Glomerular visceral epithelial cell (primary cell): ENCODE measurements at regions not wholly inside any gene's neighbourhood (a gene's known extent, or its start where the extent isn't known, plus 50 kb on each side); places are given as distances from the start of the nearest gene placed in this dataset.
"Not testable (repeated sequence)": the region's sequence is repeated elsewhere in the genome, so short reads cannot be mapped to it uniquely, and the experiment has no call there.

Experiments used
- DNase-seq: peaks from one replicate; pipeline ENCODE4 v3.0.0-alpha.2; 2016; ENCODE audit errors: extremely low spot score

GRCh38 chr18:76640438-76640837, 145.4 kb upstream of the ZNF516 start:
- no peak for DNase-seq

GRCh38 chr18:76634564-76634963, 139.5 kb upstream of the ZNF516 start:
- DNase-seq = no peak

GRCh38 chr18:76633588-76634269, 138.7 kb upstream of the ZNF516 start:
- no peak for DNase-seq

- no peak for DNase-seq
These were observed 132.4 kb upstream of the ZNF516 start for GRCh38 chr18:76627444-76627843.

GRCh38 chr18:76626991-76627390, 131.9 kb upstream of the ZNF516 start:
- DNase-seq = no peak

- DNase-seq = no peak
These were observed 127.6 kb upstream of the ZNF516 start for GRCh38 chr18:76622651-76623050.

- no peak for DNase-seq
These were observed 126.9 kb upstream of the ZNF516 start for GRCh38 chr18:76621782-76622495.

- DNase-seq = no peak
These were observed 126.2 kb upstream of the ZNF516 start for GRCh38 chr18:76621226-76621625.

- DNase-seq = no peak
These were observed 125.5 kb upstream of the ZNF516 start for GRCh38 chr18:76620321-76621170.

- no peak for DNase-seq
These were observed 124.7 kb upstream of the ZNF516 start for GRCh38 chr18:76619621-76620315.

- DNase-seq = no peak
These were observed 124.2 kb upstream of the ZNF516 start for GRCh38 chr18:76619261-76619620.

GRCh38 chr18:76618721-76619120, 123.7 kb upstream of the ZNF516 start:
- no peak for DNase-seq

- DNase-seq = no peak
These were observed 121.3 kb upstream of the ZNF516 start for GRCh38 chr18:76616373-76616772.

- no peak for DNase-seq
These were observed 120.2 kb upstream of the ZNF516 start for GRCh38 chr18:76615065-76615733.

GRCh38 chr18:76613755-76614120, 118.7 kb upstream of the ZNF516 start:
- DNase-seq = no peak

GRCh38 chr18:76613053-76613754, 118.2 kb upstream of the ZNF516 start:
- no peak for DNase-seq

GRCh38 chr18:76611750-76612045, 116.7 kb upstream of the ZNF516 start:
- DNase-seq = not testable (repeated sequence)

GRCh38 chr18:76610933-76611749, 116.1 kb upstream of the ZNF516 start:
- no peak for DNase-seq

GRCh38 chr18:76610012-76610411, 115.0 kb upstream of the ZNF516 start:
- no peak for DNase-seq

- DNase-seq = no peak
These were observed 110.4 kb upstream of the ZNF516 start for GRCh38 chr18:76605341-76605929.
